IMR-90 (cell line): ENCODE measurements at regions not wholly inside any gene's neighbourhood (a gene's known extent, or its start where the extent isn't known, plus 50 kb on each side); places are given as distances from the start of the nearest gene placed in this dataset.

Experiments used
- ATAC-seq: fragments of 200-7000 bp; cut with Tn5 transposase; 2 replicates; pipeline ENCODE4 v1.9.1; 2020; ENCODE audit warnings: low read depth, mild to moderate bottlenecking, moderate library complexity
- BruUV-seq: library from RNA; stranded (reverse); fragments of 400-500 nt; replicated peaks from 2 replicates; lab custom pipeline; 2021; lab: Mats Ljungman, UMichigan
- CTCF ChIA-PET: fragments of 300-600 bp; formaldehyde crosslinking; extraction: SDS; loops from one replicate; lab custom pipeline; 2021; ENCODE audit warnings: antibody characterized with exemption; lab: Yijun Ruan, JAX
- POLR2A ChIA-PET: fragments of 300-600 bp; sonication (Branson Sonifier 250); formaldehyde crosslinking; loops from one replicate; lab custom pipeline; 2022; ENCODE audit warnings: antibody characterized with exemption; ENCODE audit not compliant: unreplicated experiment; lab: Charles Lee
- DNase-seq: peaks from one replicate; pipeline ENCODE4 v3.0.0; 2013
- H2AFZ ChIP-seq: replicated peaks from 2 replicates; pipeline ENCODE3; 2013; ENCODE audit warnings: low read length, mild to moderate bottlenecking; ENCODE audit not compliant: poor library complexity
- H2AK5ac ChIP-seq: 2 replicates; pipeline ENCODE4 v1.6.1; 2013; ENCODE audit warnings: low read depth, low read length, inconsistent platforms
- H2AK9ac ChIP-seq: replicated peaks from 2 replicates; pipeline ENCODE3; 2013; ENCODE audit warnings: mild to moderate bottlenecking, low read depth, low read length, moderate library complexity; ENCODE audit not compliant: poor library complexity
- H2BK120ac ChIP-seq: 2 replicates; pipeline ENCODE4 v1.6.1; 2013; ENCODE audit warnings: low read depth, low read length, inconsistent platforms
- H2BK15ac ChIP-seq: 3 replicates; pipeline ENCODE4 v1.6.1; 2013; ENCODE audit warnings: low read depth, low read length, inconsistent platforms
- H2BK20ac ChIP-seq: 2 replicates; pipeline ENCODE4 v1.6.1; 2013; ENCODE audit warnings: low read depth, mild to moderate bottlenecking, inconsistent platforms, low read length, moderate library complexity
- H2BK5ac ChIP-seq: 2 replicates; pipeline ENCODE4 v1.6.1; 2013; ENCODE audit warnings: mild to moderate bottlenecking, low read depth, low read length, inconsistent platforms; ENCODE audit not compliant: poor library complexity, severe bottlenecking
- H3K14ac ChIP-seq: replicated peaks from 2 replicates; pipeline ENCODE4 v1.6.1; 2013; ENCODE audit warnings: low read depth, low read length, inconsistent platforms
- H3K18ac ChIP-seq: 2 replicates; pipeline ENCODE4 v1.6.1; 2013; ENCODE audit warnings: low read depth, low read length, control low read depth
- H3K23ac ChIP-seq: 2 replicates; pipeline ENCODE4 v1.6.1; 2013; ENCODE audit warnings: low read depth, low read length, inconsistent platforms
- H3K27ac ChIP-seq: 2 replicates; pipeline ENCODE4 v1.5.1; 2013; ENCODE audit warnings: mild to moderate bottlenecking, control low read depth, low read length; ENCODE audit not compliant: insufficient read depth
- H3K27me3 ChIP-seq: 2 replicates; pipeline ENCODE4 v1.6.1; 2013; ENCODE audit warnings: low read length; ENCODE audit not compliant: control insufficient read depth, insufficient read depth
- H3K36me3 ChIP-seq: 2 replicates; pipeline ENCODE4 v1.6.1; 2013; ENCODE audit warnings: low read length, mixed read lengths; ENCODE audit not compliant: control insufficient read depth, insufficient read depth
- H3K4ac ChIP-seq: 2 replicates; pipeline ENCODE4 v1.6.1; 2013; ENCODE audit warnings: low read depth, low read length, inconsistent platforms
- H3K4me1 ChIP-seq: 2 replicates; pipeline ENCODE4 v1.6.1; 2013; ENCODE audit warnings: low read length, mixed read lengths; ENCODE audit not compliant: control insufficient read depth, insufficient read depth
- H3K4me2 ChIP-seq: 2 replicates; pipeline ENCODE4 v1.6.1; 2013; ENCODE audit warnings: low read depth, mild to moderate bottlenecking, control low read depth, low read length, moderate library complexity
- H3K4me3 ChIP-seq: 2 replicates; pipeline ENCODE4 v1.5.1; 2013; ENCODE audit warnings: low read depth, mild to moderate bottlenecking, control low read depth, low read length, moderate library complexity; ENCODE audit not compliant: insufficient read depth
- H3K56ac ChIP-seq: 2 replicates; pipeline ENCODE4 v1.6.1; 2013; ENCODE audit warnings: low read length, inconsistent platforms; ENCODE audit not compliant: insufficient read depth; ENCODE audit errors: extremely low read depth
- H3K79me1 ChIP-seq, 2 experiments: 2 replicates each; pipeline ENCODE4 v1.6.1; 2013; ENCODE audit warnings: low read length in 2 of 2, inconsistent platforms in 1 of 2, low read depth in 1 of 2
- H3K9ac ChIP-seq: 2 replicates; pipeline ENCODE4 v1.6.1; 2013; ENCODE audit warnings: low read depth, low read length, control low read depth
- H3K9me1 ChIP-seq: 2 replicates; pipeline ENCODE4 v1.6.1; 2013; ENCODE audit warnings: low read length, inconsistent platforms; ENCODE audit not compliant: insufficient read depth
- H3K9me3 ChIP-seq: 2 replicates; pipeline ENCODE4 v1.6.1; 2013; ENCODE audit warnings: low read length; ENCODE audit not compliant: control insufficient read depth, insufficient read depth
- H4K20me1 ChIP-seq: 2 replicates; pipeline ENCODE4 v1.6.1; 2013; ENCODE audit warnings: low read length, inconsistent platforms; ENCODE audit not compliant: insufficient read depth
- H4K5ac ChIP-seq: 2 replicates; pipeline ENCODE4 v1.6.1; 2013; ENCODE audit warnings: mild to moderate bottlenecking, low read depth, low read length, control low read depth
- H4K8ac ChIP-seq, 2 experiments: 2 replicates each; pipeline ENCODE4 v1.6.1; 2013; ENCODE audit warnings: low read depth in 2 of 2, low read length in 2 of 2, control low read depth in 1 of 2, inconsistent platforms in 1 of 2
- H4K91ac ChIP-seq: 2 replicates; pipeline ENCODE4 v1.6.1; 2013; ENCODE audit warnings: low read depth, low read length, inconsistent platforms; ENCODE audit not compliant: insufficient read depth
- BHLHE40 ChIP-seq: fragments of 150-350 bp; IDR thresholded peaks from 2 replicates; pipeline ENCODE4 v1.6.1; 2016; ENCODE audit warnings: mild to moderate bottlenecking, low read depth, low read length
- CEBPB ChIP-seq: IDR thresholded peaks from 2 replicates; pipeline ENCODE4 v1.6.1; 2012; ENCODE audit warnings: low read depth, low read length, improper control_type of control experiment
- CHD1 ChIP-seq: IDR thresholded peaks from 2 replicates; pipeline ENCODE4 v1.6.1; 2012; ENCODE audit warnings: low read depth, low read length, improper control_type of control experiment
- FOS ChIP-seq: fragments of 150-350 bp; IDR thresholded peaks from 2 replicates; pipeline ENCODE4 v1.6.1; 2016; ENCODE audit warnings: low read depth, low read length
- MAFK ChIP-seq: IDR thresholded peaks from 2 replicates; pipeline ENCODE4 v1.6.1; 2012; ENCODE audit warnings: low read depth, low read length, improper control_type of control experiment
- MAZ ChIP-seq: IDR thresholded peaks from 2 replicates; pipeline ENCODE4 v1.6.1; 2012; ENCODE audit warnings: low read depth, mild to moderate bottlenecking, low read length, improper control_type of control experiment, moderate library complexity, borderline replicate concordance
- MXI1 ChIP-seq: IDR thresholded peaks from 2 replicates; pipeline ENCODE4 v1.6.1; 2012; ENCODE audit warnings: low read depth, mild to moderate bottlenecking, low read length, moderate library complexity, borderline replicate concordance
- NFE2L2 ChIP-seq: fragments of 150-350 bp; IDR thresholded peaks from 2 replicates; pipeline ENCODE4 v1.6.1; 2016; ENCODE audit warnings: low read depth, mild to moderate bottlenecking, low read length
- POLR2A ChIP-seq: IDR thresholded peaks from 2 replicates; pipeline ENCODE4 v1.6.1; 2012; ENCODE audit warnings: mild to moderate bottlenecking, low read depth, low read length
- RAD21 ChIP-seq: IDR thresholded peaks from 2 replicates; pipeline ENCODE4 v1.6.1; 2012; ENCODE audit warnings: low read length, improper control_type of control experiment
- RCOR1 ChIP-seq: IDR thresholded peaks from 2 replicates; pipeline ENCODE4 v1.6.1; 2012; ENCODE audit warnings: mild to moderate bottlenecking, low read length, improper control_type of control experiment; ENCODE audit not compliant: insufficient replicate concordance
- RFX5 ChIP-seq: IDR thresholded peaks from 2 replicates; pipeline ENCODE4 v1.8.0; 2012; ENCODE audit warnings: low read depth, mild to moderate bottlenecking, low read length, moderate library complexity
- SMC3 ChIP-seq: fragments of 150-350 bp; IDR thresholded peaks from 2 replicates; pipeline ENCODE4 v1.6.1; 2016; ENCODE audit warnings: low read depth, mild to moderate bottlenecking, antibody characterized with exemption, low read length, moderate library complexity
- WGBS, 2 experiments: methylation state at CpG; one replicate each; pipeline versions ENCODE4 v1.1.5 to v1.1.7; 2013; ENCODE audit warnings: missing lambda C conversion rate in 2 of 2; ENCODE audit not compliant: insufficient read length in 1 of 2; ENCODE audit errors: extremely low coverage in 2 of 2; 5-methylcytosine and 5-hydroxymethylcytosine counted together
- dilution Hi-C: fragments of 300-500 bp; cut with HindIII; formaldehyde crosslinking; loops from one replicate; pipeline ENCODE4 v1.14.3; 2018; ENCODE audit warnings: low sequenced_read_pairs; ENCODE audit not compliant: unreplicated experiment
- in situ Hi-C: fragments of 300-500 bp; cut with MboI; formaldehyde crosslinking; loops from 3 replicates; pipeline ENCODE4 v1.14.3; 2019; ENCODE audit warnings: low sequenced_read_pairs, inconsistent platforms, mixed read lengths
- intact Hi-C: fragments of 100-400 bp; cut with micrococcal nuclease; formaldehyde crosslinking; loops from 2 replicates; pipeline ENCODE4 v1.10.0; 2022
- TF ChIP-seq, protein P1 (sequence below): fragments of 150-350 bp; IDR thresholded peaks from 2 replicates; pipeline ENCODE4 v1.6.1; 2017; ENCODE audit warnings: mild to moderate bottlenecking, antibody characterized with exemption, low read length, low read depth
- TF ChIP-seq, protein P2 (sequence below): fragments of 150-350 bp; IDR thresholded peaks from 2 replicates; pipeline ENCODE4 v1.6.1; 2016; ENCODE audit warnings: low read depth, mild to moderate bottlenecking, low read length, moderate library complexity, borderline replicate concordance
- TF ChIP-seq, protein P3 (sequence below): conservative IDR thresholded peaks from 2 replicates; pipeline ENCODE4 v1.5.1; 2012; ENCODE audit warnings: mild to moderate bottlenecking, low read depth, low read length, improper control_type of control experiment

GRCh38 chr2:226217191-226217590, 582.4 kb downstream of the IRS1 start:
- no TSS peak for BruUV-seq
- Histone ChIP-seq H2AFZ (no peak overlapping the region), H3K9ac (no peak overlapping the region), H2BK15ac (0 out of 3 replicates have a peak overlapping the region, but pooled peaks have one; percentile 72), H3K9me1 (no peaks in the 10 kb centered on the region), H4K91ac (no peak overlapping the region), H3K23ac (no peak overlapping the region), H2AK5ac (no peak overlapping the region), H3K36me3 (no peaks in the 10 kb centered on the region), H2BK5ac (no peak overlapping the region), H3K4me2 (no peak overlapping the region), H3K79me1 (peaks cover 2 to 12% of the 10 kb centered on the region in 2 experiments; a peak in 2 of 4 replicates), H3K27ac (no peak overlapping the region), H3K18ac (no peak overlapping the region; the same call in 1 of the 2 replicates), H4K20me1 (no peaks in the 10 kb centered on the region), H2BK120ac (0 out of 2 replicates have a peak overlapping the region, but pooled peaks have one; percentile 0), H3K56ac (no peak overlapping the region), H3K14ac (no peak overlapping the region), H3K4me1 (peaks cover 7% of the 10 kb centered on the region), H2AK9ac (no peak overlapping the region), H3K9me3 (no peaks in the 10 kb centered on the region), H3K27me3 (no peaks in the 10 kb centered on the region), H3K4me3 (no peak overlapping the region), H2BK20ac (peak overlapping the region; percentile 38; the same call in 1 of the 2 replicates), H4K8ac (no peak overlapping the region), H4K5ac (no peak overlapping the region), H3K4ac (no peak overlapping the region)
- TF ChIP-seq MAZ = no peak
- TF ChIP-seq MAFK = no peak
- TF ChIP-seq, protein P1, sequence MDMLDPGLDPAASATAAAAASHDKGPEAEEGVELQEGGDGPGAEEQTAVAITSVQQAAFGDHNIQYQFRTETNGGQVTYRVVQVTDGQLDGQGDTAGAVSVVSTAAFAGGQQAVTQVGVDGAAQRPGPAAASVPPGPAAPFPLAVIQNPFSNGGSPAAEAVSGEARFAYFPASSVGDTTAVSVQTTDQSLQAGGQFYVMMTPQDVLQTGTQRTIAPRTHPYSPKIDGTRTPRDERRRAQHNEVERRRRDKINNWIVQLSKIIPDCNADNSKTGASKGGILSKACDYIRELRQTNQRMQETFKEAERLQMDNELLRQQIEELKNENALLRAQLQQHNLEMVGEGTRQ = no peak
- TF ChIP-seq POLR2A = no peak
- TF ChIP-seq RCOR1 = no peak
- TF ChIP-seq FOS = no peak
- no peak for TF ChIP-seq RFX5
- TF ChIP-seq MXI1 = no peak
- TF ChIP-seq NFE2L2 = no peak
- TF ChIP-seq SMC3 = no peak
- no peak for TF ChIP-seq CHD1
- no peak for TF ChIP-seq RAD21
- TF ChIP-seq BHLHE40 = no peak
- no peak for TF ChIP-seq CEBPB
- TF ChIP-seq, protein P2, sequence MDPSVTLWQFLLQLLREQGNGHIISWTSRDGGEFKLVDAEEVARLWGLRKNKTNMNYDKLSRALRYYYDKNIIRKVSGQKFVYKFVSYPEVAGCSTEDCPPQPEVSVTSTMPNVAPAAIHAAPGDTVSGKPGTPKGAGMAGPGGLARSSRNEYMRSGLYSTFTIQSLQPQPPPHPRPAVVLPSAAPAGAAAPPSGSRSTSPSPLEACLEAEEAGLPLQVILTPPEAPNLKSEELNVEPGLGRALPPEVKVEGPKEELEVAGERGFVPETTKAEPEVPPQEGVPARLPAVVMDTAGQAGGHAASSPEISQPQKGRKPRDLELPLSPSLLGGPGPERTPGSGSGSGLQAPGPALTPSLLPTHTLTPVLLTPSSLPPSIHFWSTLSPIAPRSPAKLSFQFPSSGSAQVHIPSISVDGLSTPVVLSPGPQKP = no peak
- TF ChIP-seq, protein P3, sequence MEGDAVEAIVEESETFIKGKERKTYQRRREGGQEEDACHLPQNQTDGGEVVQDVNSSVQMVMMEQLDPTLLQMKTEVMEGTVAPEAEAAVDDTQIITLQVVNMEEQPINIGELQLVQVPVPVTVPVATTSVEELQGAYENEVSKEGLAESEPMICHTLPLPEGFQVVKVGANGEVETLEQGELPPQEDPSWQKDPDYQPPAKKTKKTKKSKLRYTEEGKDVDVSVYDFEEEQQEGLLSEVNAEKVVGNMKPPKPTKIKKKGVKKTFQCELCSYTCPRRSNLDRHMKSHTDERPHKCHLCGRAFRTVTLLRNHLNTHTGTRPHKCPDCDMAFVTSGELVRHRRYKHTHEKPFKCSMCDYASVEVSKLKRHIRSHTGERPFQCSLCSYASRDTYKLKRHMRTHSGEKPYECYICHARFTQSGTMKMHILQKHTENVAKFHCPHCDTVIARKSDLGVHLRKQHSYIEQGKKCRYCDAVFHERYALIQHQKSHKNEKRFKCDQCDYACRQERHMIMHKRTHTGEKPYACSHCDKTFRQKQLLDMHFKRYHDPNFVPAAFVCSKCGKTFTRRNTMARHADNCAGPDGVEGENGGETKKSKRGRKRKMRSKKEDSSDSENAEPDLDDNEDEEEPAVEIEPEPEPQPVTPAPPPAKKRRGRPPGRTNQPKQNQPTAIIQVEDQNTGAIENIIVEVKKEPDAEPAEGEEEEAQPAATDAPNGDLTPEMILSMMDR = no peak
- ATAC-seq (no peak), DNase-seq (no peak)
- no CpG with 5 or more reads among the region's 1 CpG for WGBS, 2 experiments
- dilution Hi-C loops = no loop called here
- CTCF ChIA-PET = no interaction called here
- in situ Hi-C loops = no loop called here
- POLR2A ChIA-PET = interaction anchor here (0.6 kb wide), 1 partner anchor 582 kb away, joined by 3 read pairs; no protein-coding TSS in a partner anchor
- intact Hi-C loops = loop anchor here (5.0 to 10.0 kb wide), 2 partner anchors 208 to 545 kb away; no protein-coding TSS in a partner anchor
